IPS-15b (cell line): ENCODE measurements at regions not wholly inside any gene's neighbourhood (a gene's known extent, or its start where the extent isn't known, plus 50 kb on each side); places are given as distances from the start of the nearest gene placed in this dataset.

ENCODE experiments used
- H3K27me3 ChIP-seq: one replicate; pipeline ENCODE4 v1.6.1; 2013; ENCODE audit warnings: low read length; ENCODE audit not compliant: control insufficient read depth, insufficient read depth
- H3K36me3 ChIP-seq: one replicate; pipeline ENCODE4 v1.6.1; 2013; ENCODE audit warnings: low read length; ENCODE audit not compliant: control insufficient read depth, insufficient read depth
- H3K4me1 ChIP-seq: one replicate; pipeline ENCODE4 v1.6.1; 2013; ENCODE audit warnings: mild to moderate bottlenecking, low read length; ENCODE audit not compliant: control insufficient read depth, insufficient read depth
- H3K4me3 ChIP-seq: one replicate; pipeline ENCODE4 v1.5.1; 2013; ENCODE audit warnings: low read depth, low read length
- H3K9ac ChIP-seq: one replicate; pipeline ENCODE4 v1.6.1; 2013; ENCODE audit warnings: low read depth, mild to moderate bottlenecking, low read length
- H3K9me3 ChIP-seq: one replicate; pipeline ENCODE4 v1.6.1; 2013; ENCODE audit warnings: mild to moderate bottlenecking, low read length; ENCODE audit not compliant: control insufficient read depth, insufficient read depth

DNA sequence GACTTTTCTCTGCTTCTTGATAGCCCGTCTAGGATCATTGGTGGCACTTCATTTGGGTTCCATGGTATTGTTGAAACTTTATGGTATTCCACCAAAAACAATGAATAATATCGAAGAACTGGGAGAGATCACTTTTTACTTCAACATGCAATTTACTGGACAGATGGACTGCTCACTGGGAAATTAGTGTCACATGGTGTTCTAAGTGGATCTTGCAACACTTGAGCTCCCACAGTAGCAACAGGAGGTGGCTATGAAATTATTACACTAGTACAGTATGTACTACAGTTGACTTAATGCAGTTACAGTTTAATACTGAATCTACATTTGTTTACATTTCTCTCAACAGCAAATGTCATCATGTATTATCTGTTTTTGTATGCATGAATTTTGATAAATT lies 997.3 kb downstream of the REEP3 start:
- Histone ChIP-seq H3K27me3 (no peaks in the 10 kb centered on the region), H3K4me1 (no peaks in the 10 kb centered on the region), H3K9me3 (no peaks in the 10 kb centered on the region), H3K9ac (no peak overlapping the region), H3K36me3 (no peaks in the 10 kb centered on the region), H3K4me3 (no peak overlapping the region)

- no peaks in the 10 kb centered on the region for H3K4me1 ChIP-seq
- no peak overlapping the region for H3K9ac ChIP-seq
- H3K36me3 ChIP-seq: no peaks in the 10 kb centered on the region
- H3K27me3 ChIP-seq: no peaks in the 10 kb centered on the region
- no peaks in the 10 kb centered on the region for H3K9me3 ChIP-seq
- H3K4me3 ChIP-seq: no peak overlapping the region
These were observed 998.2 kb downstream of the REEP3 start for GRCh38 chr10:64519427-64519826.

DNA sequence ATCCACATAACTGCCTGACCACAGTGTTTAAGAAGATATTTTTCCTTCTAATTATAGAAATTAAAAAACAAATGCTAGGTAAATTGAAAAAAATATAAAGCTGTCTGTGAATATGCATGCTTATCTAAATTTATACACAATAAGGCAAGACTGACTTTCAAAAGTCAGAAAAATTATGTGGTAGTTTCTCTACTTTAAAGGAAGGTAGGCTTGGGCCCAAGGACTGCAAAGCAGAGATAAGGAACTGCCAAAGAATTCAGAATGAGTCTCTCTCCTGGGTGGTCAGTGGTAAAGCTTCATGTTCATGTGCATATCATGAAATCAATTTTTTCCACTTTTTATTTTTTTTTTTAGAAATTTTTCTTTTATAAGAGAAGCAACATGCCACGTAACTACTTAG lies 998.6 kb downstream of the REEP3 start:
- Histone ChIP-seq H3K4me1 (no peaks in the 10 kb centered on the region), H3K27me3 (no peaks in the 10 kb centered on the region), H3K4me3 (no peak overlapping the region), H3K36me3 (no peaks in the 10 kb centered on the region), H3K9me3 (no peaks in the 10 kb centered on the region), H3K9ac (no peak overlapping the region)

DNA sequence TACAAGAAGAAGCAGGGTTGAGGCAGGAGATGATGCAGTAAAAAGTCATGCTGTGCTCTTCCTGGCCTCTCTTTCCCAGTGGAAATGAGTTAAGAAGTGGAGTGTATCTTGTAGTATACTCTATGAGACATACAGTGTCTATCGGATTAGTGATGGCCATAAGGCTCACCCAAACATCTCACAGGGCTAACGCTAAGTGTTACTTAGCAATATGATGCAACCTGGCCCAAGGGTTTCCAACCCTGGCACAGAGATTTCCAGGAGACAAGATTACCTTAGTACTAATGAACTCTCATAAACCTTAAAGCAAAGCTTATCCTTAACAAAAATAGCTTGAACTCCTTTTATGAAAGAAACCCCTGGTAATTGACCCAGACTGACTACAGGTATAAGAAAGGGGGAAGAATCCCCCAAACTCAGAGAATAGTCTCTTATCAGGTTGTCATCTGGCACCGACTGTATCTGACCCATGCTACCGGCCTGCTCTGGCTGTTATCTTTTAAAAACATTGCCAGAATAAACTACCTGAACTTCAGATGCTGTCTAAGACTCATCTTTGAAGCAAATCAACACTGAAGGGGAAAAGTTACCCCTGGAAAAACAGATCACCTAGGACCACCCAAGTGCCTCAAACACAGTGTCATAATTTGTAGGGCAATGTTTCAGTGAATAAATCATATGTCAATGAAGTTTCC lies 1002.0 kb downstream of the REEP3 start:
- H3K4me3 ChIP-seq: no peak overlapping the region
- no peaks in the 10 kb centered on the region for H3K9me3 ChIP-seq
- H3K4me1 ChIP-seq: no peaks in the 10 kb centered on the region
- no peak overlapping the region for H3K9ac ChIP-seq
- no peaks in the 10 kb centered on the region for H3K27me3 ChIP-seq
- no peaks in the 10 kb centered on the region for H3K36me3 ChIP-seq

DNA sequence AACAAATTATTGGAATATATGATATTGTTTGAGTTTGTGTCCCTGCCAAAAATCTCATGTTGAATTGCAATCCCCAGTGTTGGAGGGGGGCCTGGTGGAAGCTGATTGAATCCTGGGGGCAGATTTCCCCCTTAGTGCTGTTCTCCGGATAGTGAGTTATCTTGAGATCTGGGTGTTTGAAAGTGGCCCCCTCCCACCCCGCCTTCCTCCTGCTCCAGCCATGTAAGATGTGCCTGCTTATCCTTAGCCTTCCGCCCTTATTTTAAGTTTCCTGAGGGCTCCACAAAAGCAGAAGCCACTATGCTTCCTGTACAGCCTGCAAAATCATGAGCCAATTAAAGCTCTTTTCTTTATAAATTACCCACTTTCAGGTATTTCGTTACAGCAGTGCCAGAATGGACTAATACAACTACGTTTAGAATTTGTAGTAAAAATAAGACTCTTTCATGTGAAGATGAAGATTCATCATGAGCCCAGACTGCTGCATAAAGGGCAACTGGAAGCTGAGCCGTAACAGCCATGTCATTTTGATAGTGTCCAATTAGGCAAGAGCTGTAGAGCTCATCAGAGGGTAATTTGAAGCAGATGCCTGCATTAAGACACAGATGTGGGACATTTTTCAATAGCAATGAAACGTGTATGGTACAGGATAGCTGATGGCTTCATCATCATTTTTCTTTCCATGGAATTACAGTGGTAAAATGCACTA lies 1007.2 kb downstream of the REEP3 start:
- no peak overlapping the region for H3K4me3 ChIP-seq

DNA sequence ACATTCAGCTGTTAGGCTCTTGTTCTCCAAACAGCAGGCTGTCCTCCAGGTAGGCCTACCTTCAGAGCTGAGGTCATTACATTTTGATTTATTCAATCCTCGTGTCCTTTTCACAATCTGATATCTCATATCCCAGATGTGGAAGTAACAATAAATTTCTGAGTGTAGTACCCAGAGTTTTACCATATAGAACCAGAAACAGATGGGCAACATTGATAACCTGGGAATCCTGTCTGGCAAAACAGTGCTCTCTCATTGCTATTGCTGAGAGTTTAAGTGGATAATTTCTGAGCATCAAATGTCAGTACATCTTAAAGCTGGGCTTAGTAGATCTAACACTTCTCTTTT lies 1007.8 kb downstream of the REEP3 start:
- Histone ChIP-seq H3K9ac (no peak overlapping the region), H3K4me1 (no peaks in the 10 kb centered on the region), H3K4me3 (no peak overlapping the region), H3K9me3 (no peaks in the 10 kb centered on the region), H3K36me3 (no peaks in the 10 kb centered on the region), H3K27me3 (no peaks in the 10 kb centered on the region)

More for the DNA sequence above, 1007.2 kb downstream of the REEP3 start:
- H3K9me3 ChIP-seq: no peaks in the 10 kb centered on the region
- H3K4me1 ChIP-seq: no peaks in the 10 kb centered on the region
- H3K36me3 ChIP-seq: no peaks in the 10 kb centered on the region
- H3K27me3 ChIP-seq: no peaks in the 10 kb centered on the region
- no peak overlapping the region for H3K9ac ChIP-seq

DNA sequence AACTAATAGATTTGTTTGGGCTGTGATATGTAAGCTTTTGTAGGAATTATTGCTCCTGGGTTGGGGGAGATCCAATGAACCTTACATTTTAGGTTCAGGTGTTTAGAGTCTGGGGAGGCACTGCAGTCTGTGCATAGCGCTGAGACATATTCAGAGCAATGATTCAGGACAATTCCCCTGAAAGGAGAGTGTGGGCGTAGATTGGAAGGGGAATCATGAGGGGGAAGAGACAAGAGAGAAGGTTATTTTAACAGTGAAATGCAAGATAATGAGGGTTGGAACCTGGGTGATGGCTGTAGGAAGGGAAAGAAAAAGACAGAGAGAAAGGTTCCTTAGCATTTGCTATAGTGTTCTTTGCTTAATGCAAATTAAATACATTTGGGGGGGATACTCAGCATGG lies 1013.4 kb downstream of the REEP3 start:
- Histone ChIP-seq H3K9ac (no peak overlapping the region), H3K4me1 (no peaks in the 10 kb centered on the region), H3K27me3 (no peaks in the 10 kb centered on the region), H3K36me3 (no peaks in the 10 kb centered on the region), H3K9me3 (no peaks in the 10 kb centered on the region), H3K4me3 (no peak overlapping the region)

DNA sequence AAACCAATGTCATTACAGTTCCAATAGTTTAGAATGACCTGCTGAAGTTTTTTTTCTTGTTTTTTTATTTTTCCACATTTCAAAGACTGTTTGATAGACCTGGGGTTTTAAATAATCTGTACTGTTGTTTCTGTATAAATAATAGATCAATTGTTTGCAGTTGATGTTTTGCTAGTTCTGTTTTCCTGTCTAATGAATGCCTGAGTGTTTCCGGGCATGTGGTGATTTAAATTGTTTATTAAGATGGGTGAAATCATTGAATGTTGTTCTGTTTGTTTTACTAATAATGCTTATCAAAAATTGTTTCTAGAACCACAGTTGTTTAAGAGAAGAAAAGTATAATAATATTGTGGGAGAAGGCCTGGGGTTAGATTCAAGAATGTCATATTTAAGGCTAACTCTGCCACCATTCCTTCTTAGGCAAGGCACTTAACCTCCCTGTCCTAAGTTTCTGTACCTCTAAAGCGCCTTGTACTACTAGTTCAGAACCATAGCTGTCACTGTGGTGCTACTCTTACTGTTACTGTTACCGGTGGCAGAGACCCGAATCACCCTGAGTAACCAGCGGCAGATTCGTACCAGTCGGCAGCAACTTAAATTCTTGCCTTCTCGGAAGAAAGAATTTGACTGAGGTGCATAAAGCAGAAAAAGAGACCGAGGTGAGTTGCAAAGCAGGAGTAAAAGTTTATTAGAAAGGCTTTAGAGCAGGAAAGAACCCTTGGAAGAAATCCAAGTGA lies 1014.1 kb downstream of the REEP3 start:
- H3K4me3 ChIP-seq: no peak overlapping the region
- no peaks in the 10 kb centered on the region for H3K4me1 ChIP-seq
- H3K9me3 ChIP-seq: no peaks in the 10 kb centered on the region
- no peaks in the 10 kb centered on the region for H3K27me3 ChIP-seq
- H3K9ac ChIP-seq: no peak overlapping the region
- no peaks in the 10 kb centered on the region for H3K36me3 ChIP-seq

GRCh38 chr10:64537112-64537511 lies 1015.9 kb downstream of the REEP3 start:
- H3K36me3 ChIP-seq: no peaks in the 10 kb centered on the region

GRCh38 chr10:64537928-64538327 lies 1016.7 kb downstream of the REEP3 start:
- Histone ChIP-seq H3K9ac (no peak overlapping the region), H3K27me3 (no peaks in the 10 kb centered on the region), H3K36me3 (no peaks in the 10 kb centered on the region), H3K4me1 (no peaks in the 10 kb centered on the region), H3K4me3 (no peak overlapping the region), H3K9me3 (no peaks in the 10 kb centered on the region)

More at GRCh38 chr10:64537112-64537511, 1015.9 kb downstream of the REEP3 start:
- no peak overlapping the region for H3K4me3 ChIP-seq
- no peak overlapping the region for H3K9ac ChIP-seq
- no peaks in the 10 kb centered on the region for H3K9me3 ChIP-seq
- no peaks in the 10 kb centered on the region for H3K4me1 ChIP-seq
- no peaks in the 10 kb centered on the region for H3K27me3 ChIP-seq

DNA sequence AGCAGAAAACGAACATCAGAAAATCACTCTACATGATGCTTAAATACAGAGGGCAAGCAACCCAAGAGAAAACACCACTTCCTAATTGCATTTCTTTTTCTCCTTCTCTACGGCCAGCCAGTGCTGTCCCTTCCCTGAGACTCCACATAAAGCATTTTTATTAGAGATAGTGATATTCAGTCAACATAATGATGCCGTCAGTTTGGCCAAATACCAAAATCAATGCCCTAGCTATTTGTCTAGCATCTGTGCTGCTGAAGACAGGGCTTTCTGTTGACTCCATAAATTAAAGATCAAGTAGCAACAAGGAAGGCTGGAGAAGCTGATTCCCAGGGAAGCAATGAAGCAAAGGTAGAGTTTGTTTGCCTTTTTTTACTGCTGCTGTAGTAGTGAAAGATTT lies 1024.9 kb downstream of the REEP3 start:
- no peaks in the 10 kb centered on the region for H3K36me3 ChIP-seq
- H3K4me3 ChIP-seq: no peak overlapping the region
- H3K9ac ChIP-seq: no peak overlapping the region
- no peaks in the 10 kb centered on the region for H3K27me3 ChIP-seq
- no peaks in the 10 kb centered on the region for H3K4me1 ChIP-seq
- H3K9me3 ChIP-seq: no peaks in the 10 kb centered on the region

- no peaks in the 10 kb centered on the region for H3K4me1 ChIP-seq
- H3K4me3 ChIP-seq: no peak overlapping the region
- no peaks in the 10 kb centered on the region for H3K27me3 ChIP-seq
- H3K9me3 ChIP-seq: no peaks in the 10 kb centered on the region
- H3K36me3 ChIP-seq: no peaks in the 10 kb centered on the region
- H3K9ac ChIP-seq: no peak overlapping the region
These were observed 1026.0 kb downstream of the REEP3 start for GRCh38 chr10:64547168-64547567.
